GM12892 (cell line): ENCODE measurements at regions not wholly inside any gene's neighbourhood (a gene's known extent, or its start where the extent isn't known, plus 50 kb on each side); places are given as distances from the start of the nearest gene placed in this dataset.

Experiments used
- POLR2A ChIP-seq: IDR thresholded peaks from 2 replicates; pipeline ENCODE4 v1.6.1; 2011; ENCODE audit warnings: low read depth, low read length, control low read depth
- POLR2AphosphoS5 ChIP-seq: IDR thresholded peaks from 2 replicates; pipeline ENCODE4 v1.6.1; 2011; ENCODE audit warnings: low read depth, low read length, control low read depth
- TAF1 ChIP-seq: IDR thresholded peaks from 2 replicates; pipeline ENCODE4 v1.6.1; 2011; ENCODE audit warnings: low read depth, mild to moderate bottlenecking, control low read depth, low read length, borderline replicate concordance

DNA sequence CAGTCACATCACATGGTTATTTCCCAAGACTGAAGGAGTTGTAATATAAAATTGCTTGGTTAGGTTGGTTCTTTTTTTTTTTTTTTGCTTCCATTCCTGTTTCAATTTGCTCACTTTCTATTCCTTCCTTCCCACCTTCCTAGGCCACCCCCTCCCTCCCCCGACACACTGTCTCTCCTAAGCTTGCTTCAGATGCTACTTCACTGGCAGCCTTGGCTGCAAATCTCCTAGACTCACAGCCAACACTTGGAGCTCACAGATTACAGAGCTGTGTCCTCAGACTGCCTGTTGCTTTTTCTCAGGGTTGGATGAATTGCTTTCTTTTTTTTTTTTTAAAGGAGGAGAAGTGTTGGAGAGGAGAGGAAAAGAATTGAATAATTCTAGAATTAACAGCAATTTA, 77.3 kb upstream of the GRIN2B start:
- TF ChIP-seq POLR2A (no peak), TAF1 (no peak), POLR2AphosphoS5 (no peak)
